ENCODE measurements at regions not wholly inside any gene's neighbourhood (a gene's known extent, or its start where the extent isn't known, plus 50 kb on each side); places are given as distances from the start of the nearest gene placed in this dataset.
"Not testable (repeated sequence)": the region's sequence is repeated elsewhere in the genome, so short reads cannot be mapped to it uniquely, and the experiment has no call there.

- CTCF ChIA-PET: no interaction called here
- no peak for DNase-seq
- POLR2A ChIA-PET: no interaction called here
- Mint-ChIP-seq H3K4me1 (no peaks in the 10 kb centered on the region), H3K27me3 (peaks cover 2% of the 10 kb centered on the region), H3K36me3 (ENCODE audit: low read depth) (no peaks in the 10 kb centered on the region), H3K4me3 (no peak overlapping the region), H3K9me3 (no peaks in the 10 kb centered on the region), H3K27ac (no peak overlapping the region)
Observed at GRCh38 chr7:113199841-113200240, 81.5 kb upstream of the SMIM30 start.

GRCh38 chr7:113199136-113199535 lies 80.8 kb upstream of the SMIM30 start:
- no peak for DNase-seq
- no peak overlapping the region for H3K4me3 Mint-ChIP-seq
- POLR2A ChIA-PET: no interaction called here
- peaks cover 2% of the 10 kb centered on the region for H3K27me3 Mint-ChIP-seq
- no peaks in the 10 kb centered on the region for H3K36me3 Mint-ChIP-seq (ENCODE audit: low read depth)
- no peak overlapping the region for H3K27ac Mint-ChIP-seq
- H3K9me3 Mint-ChIP-seq: no peaks in the 10 kb centered on the region
- H3K4me1 Mint-ChIP-seq: no peaks in the 10 kb centered on the region
- CTCF ChIA-PET: no interaction called here

- Mint-ChIP-seq H3K27ac (no peak overlapping the region), H3K36me3 (ENCODE audit: low read depth) (no peaks in the 10 kb centered on the region), H3K4me1 (no peaks in the 10 kb centered on the region), H3K9me3 (no peaks in the 10 kb centered on the region), H3K4me3 (no peak overlapping the region), H3K27me3 (peaks cover 6% of the 10 kb centered on the region)
- ChIA-PET CTCF (no interaction called here), POLR2A (no interaction called here)
- DNase-seq: no peak
Observed at GRCh38 chr7:113198226-113198625, 79.9 kb upstream of the SMIM30 start.

GRCh38 chr7:113197274-113197673 lies 78.9 kb upstream of the SMIM30 start:
- Mint-ChIP-seq H3K27me3 (peaks cover 6% of the 10 kb centered on the region), H3K4me1 (no peaks in the 10 kb centered on the region), H3K4me3 (no peak overlapping the region), H3K27ac (no peak overlapping the region), H3K36me3 (ENCODE audit: low read depth) (no peaks in the 10 kb centered on the region), H3K9me3 (no peaks in the 10 kb centered on the region)
- ChIA-PET CTCF (no interaction called here), POLR2A (no interaction called here)
- no peak for DNase-seq

GRCh38 chr7:113188396-113188795 lies 70.0 kb upstream of the SMIM30 start:
- CTCF ChIA-PET: no interaction called here
- Mint-ChIP-seq H3K9me3 (no peaks in the 10 kb centered on the region), H3K36me3 (ENCODE audit: low read depth) (no peaks in the 10 kb centered on the region), H3K4me1 (no peaks in the 10 kb centered on the region), H3K27me3 (peaks cover 2% of the 10 kb centered on the region), H3K27ac (no peak overlapping the region), H3K4me3 (no peak overlapping the region)
- DNase-seq: no peak
- POLR2A ChIA-PET: no interaction called here

GRCh38 chr7:113179313-113179712 lies 61.0 kb upstream of the SMIM30 start:
- Mint-ChIP-seq H3K4me1 (no peaks in the 10 kb centered on the region), H3K9me3 (no peaks in the 10 kb centered on the region), H3K4me3 (no peak overlapping the region), H3K36me3 (ENCODE audit: low read depth) (no peaks in the 10 kb centered on the region), H3K27me3 (peaks cover 5% of the 10 kb centered on the region), H3K27ac (no peak overlapping the region)
- CTCF ChIA-PET: no interaction called here
- POLR2A ChIA-PET: no interaction called here
- no peak for DNase-seq

- Mint-ChIP-seq H3K4me1 (no peaks in the 10 kb centered on the region), H3K36me3 (ENCODE audit: low read depth) (no peaks in the 10 kb centered on the region), H3K27ac (no peak overlapping the region), H3K9me3 (no peaks in the 10 kb centered on the region), H3K27me3 (peaks cover 5% of the 10 kb centered on the region), H3K4me3 (no peak overlapping the region)
- DNase-seq: no peak
- CTCF ChIA-PET: interaction anchor here (1.4 kb wide), 1 partner anchor 18 kb away, joined by 3 read pairs; no protein-coding TSS in a partner anchor
- POLR2A ChIA-PET: no interaction called here
Observed at GRCh38 chr7:113176836-113177235, 58.5 kb upstream of the SMIM30 start.

- DNase-seq; H3K4me3 Mint-ChIP-seq; H3K4me1 Mint-ChIP-seq; H3K36me3 Mint-ChIP-seq (ENCODE audit: low read depth); H3K9me3 Mint-ChIP-seq; H3K27me3 Mint-ChIP-seq; POLR2A ChIA-PET; H3K27ac Mint-ChIP-seq: not testable (repeated sequence)
- CTCF ChIA-PET: interaction anchor here (1.4 kb wide), 1 partner anchor 17 kb away, joined by 3 read pairs; no protein-coding TSS in a partner anchor
Observed at GRCh38 chr7:113176180-113176579, 57.8 kb upstream of the SMIM30 start.

- no peaks in the 10 kb centered on the region for H3K4me1 Mint-ChIP-seq
- ChIA-PET CTCF (no interaction called here), POLR2A (no interaction called here)
- H3K4me3 Mint-ChIP-seq: no peak overlapping the region
- no peak overlapping the region for H3K27ac Mint-ChIP-seq
- DNase-seq: no peak
- H3K9me3 Mint-ChIP-seq: no peaks in the 10 kb centered on the region
- H3K27me3 Mint-ChIP-seq: peaks cover 5% of the 10 kb centered on the region
- H3K36me3 Mint-ChIP-seq (ENCODE audit: low read depth): no peaks in the 10 kb centered on the region
Observed at GRCh38 chr7:113175525-113176104, 57.3 kb upstream of the SMIM30 start.

GRCh38 chr7:113172726-113173125 lies 54.4 kb upstream of the SMIM30 start:
- H3K27ac Mint-ChIP-seq: no peak overlapping the region
- CTCF ChIA-PET: interaction anchor here (1.7 kb wide), 1 partner anchor 13 kb away, joined by 5 read pairs; no protein-coding TSS in a partner anchor
- no peaks in the 10 kb centered on the region for H3K9me3 Mint-ChIP-seq
- H3K36me3 Mint-ChIP-seq (ENCODE audit: low read depth): no peaks in the 10 kb centered on the region
- H3K4me3 Mint-ChIP-seq: no peak overlapping the region
- no peaks in the 10 kb centered on the region for H3K4me1 Mint-ChIP-seq
- POLR2A ChIA-PET: no interaction called here
- peaks cover under 1% of the 10 kb centered on the region for H3K27me3 Mint-ChIP-seq
- no peak for DNase-seq

GRCh38 chr7:113170591-113170990 lies 52.2 kb upstream of the SMIM30 start:
- Mint-ChIP-seq H3K27ac (no peak overlapping the region), H3K36me3 (ENCODE audit: low read depth) (no peaks in the 10 kb centered on the region), H3K27me3 (peaks cover 1% of the 10 kb centered on the region), H3K4me1 (no peaks in the 10 kb centered on the region), H3K9me3 (no peaks in the 10 kb centered on the region), H3K4me3 (no peak overlapping the region)
- no peak for DNase-seq
- CTCF ChIA-PET: no interaction called here
- POLR2A ChIA-PET: no interaction called here
